ENCODE measurements at regions not wholly inside any gene's neighbourhood (a gene's known extent, or its start where the extent isn't known, plus 50 kb on each side); places are given as distances from the start of the nearest gene placed in this dataset.

- no peak overlapping the region for H2AFZ ChIP-seq (replicated peaks; ENCODE audit: low read length, poor library complexity)
- TF ChIP-seq CEBPB (IDR thresholded peaks at IDR 0.05; ENCODE audit: low read depth, low read length), result peak; percentile 73
- no peak for TF ChIP-seq NFE2L2 (IDR thresholded peaks at IDR 0.05; ENCODE audit: low read depth, low read length)
- H4K91ac ChIP-seq (ENCODE audit: insufficient read depth, low read depth, low read length), result no peak overlapping the region
- H3K27ac ChIP-seq (ENCODE audit: insufficient read depth, low read length), result no peak overlapping the region
- intact Hi-C loops (cut with micrococcal nuclease), result no loop called here
- H4K5ac ChIP-seq (ENCODE audit: low read depth, low read length), result no peak overlapping the region
- H2BK120ac ChIP-seq (ENCODE audit: low read depth, low read length), result no peak overlapping the region
- ChIA-PET CTCF (no interaction called here), POLR2A (ENCODE audit: unreplicated experiment) (no interaction called here)
- H2AK5ac ChIP-seq (ENCODE audit: low read depth, low read length), result no peak overlapping the region
- WGBS, 2 experiments (ENCODE audit: extremely low coverage in 2 of 2, insufficient read length in 1 of 2), result no CpG with 5 or more reads among the region's 4 CpGs
- H3K4me1 ChIP-seq (ENCODE audit: control insufficient read depth, insufficient read depth, low read length), result no peaks in the 10 kb centered on the region
- H2BK15ac ChIP-seq (ENCODE audit: low read depth, low read length), result no peak overlapping the region
- no peak overlapping the region for H4K8ac ChIP-seq (ENCODE audit: low read depth in 2 of 2, low read length in 2 of 2)
- no peak overlapping the region for H2BK5ac ChIP-seq (ENCODE audit: low read depth, low read length, poor library complexity, severe bottlenecking)
- no peak overlapping the region for H2AK9ac ChIP-seq (replicated peaks; ENCODE audit: low read depth, low read length, poor library complexity)
- no peaks in the 10 kb centered on the region for H4K20me1 ChIP-seq (ENCODE audit: insufficient read depth, low read length)
- H3K9me1 ChIP-seq (ENCODE audit: insufficient read depth, low read length), result no peaks in the 10 kb centered on the region
- no TSS peak for BruUV-seq (replicated peaks)
- no peaks in the 10 kb centered on the region for H3K27me3 ChIP-seq (ENCODE audit: control insufficient read depth, insufficient read depth, low read length)
- in situ Hi-C loops (cut with MboI; ENCODE audit: low sequenced_read_pairs), result no loop called here
- no peak overlapping the region for H3K14ac ChIP-seq (replicated peaks; ENCODE audit: low read depth, low read length)
- dilution Hi-C loops (cut with HindIII; ENCODE audit: low sequenced_read_pairs, unreplicated experiment), result no loop called here
- H3K4ac ChIP-seq (ENCODE audit: low read depth, low read length), result no peak overlapping the region
- ATAC-seq (ENCODE audit: low read depth) (no peak), DNase-seq (no peak)
- no peak overlapping the region for H3K9ac ChIP-seq (ENCODE audit: low read depth, low read length)
- H3K9me3 ChIP-seq (ENCODE audit: control insufficient read depth, insufficient read depth, low read length), result no peaks in the 10 kb centered on the region
- no peaks in the 10 kb centered on the region for H3K36me3 ChIP-seq (ENCODE audit: control insufficient read depth, insufficient read depth, low read length)
- no peak overlapping the region for H3K4me2 ChIP-seq (ENCODE audit: low read depth, low read length)
- H3K23ac ChIP-seq (ENCODE audit: low read depth, low read length), result no peak overlapping the region
- H3K4me3 ChIP-seq (ENCODE audit: insufficient read depth, low read depth, low read length), result no peak overlapping the region
- no peaks in the 10 kb centered on the region for H3K79me1 ChIP-seq (ENCODE audit: low read depth in 1 of 2, low read length in 2 of 2)
- no peak overlapping the region for H3K18ac ChIP-seq (ENCODE audit: low read depth, low read length)
- H2BK20ac ChIP-seq (ENCODE audit: low read depth, low read length), result no peak overlapping the region
- no peak overlapping the region for H3K56ac ChIP-seq (ENCODE audit: extremely low read depth, insufficient read depth, low read length)
Observed at GRCh38 chr16:6636457-6636856, 696.2 kb upstream of the RBFOX1 start.
